Peyer's patch (tissue), 4 donors: ENCODE measurements at regions not wholly inside any gene's neighbourhood (a gene's known extent, or its start where the extent isn't known, plus 50 kb on each side); places are given as distances from the start of the nearest gene placed in this dataset.

Experiments used
- CTCF ChIP-seq, 6 experiments: fragments of 450-650 bp in 4 of 6; fragments of 200-600 bp in 2 of 6; sonication (generic) in 1 of 6; IDR thresholded peaks; one replicate each; pipeline ENCODE4 v1.5.1; 2017 to 2019; ENCODE audit warnings: antibody characterized with exemption in 6 of 6, mild to moderate bottlenecking in 3 of 6, moderate library complexity in 1 of 6
- POLR2A ChIP-seq, 2 donors: fragments of 450-650 bp; IDR thresholded peaks; one replicate each; pipeline ENCODE4 v1.5.1; 2017; ENCODE audit warnings: antibody characterized with exemption in 2 of 2, mild to moderate bottlenecking in 2 of 2, moderate library complexity in 2 of 2

GRCh38 chr2:177327009-177327408, 62.5 kb upstream of the NFE2L2 start:
- TF ChIP-seq CTCF (IDR thresholded peaks at IDR 0.05) = no peak
- no peak for TF ChIP-seq POLR2A (IDR thresholded peaks at IDR 0.05)
